Suprapubic skin (tissue), 4 donors: ENCODE measurements at regions not wholly inside any gene's neighbourhood (a gene's known extent, or its start where the extent isn't known, plus 50 kb on each side); places are given as distances from the start of the nearest gene placed in this dataset.

Experiments used
- DNase-seq, 2 donors: peaks; one replicate each; pipeline ENCODE4 v3.0.0-alpha.2; 2019; ENCODE audit warnings: low spot score in 2 of 2
- H3K27ac ChIP-seq: fragments of 200-600 bp; sonication (generic); one replicate; pipeline ENCODE4 v1.5.1; 2019
- H3K27me3 ChIP-seq: fragments of 200-600 bp; sonication (generic); one replicate; pipeline ENCODE4 v1.5.1; 2019
- H3K36me3 ChIP-seq: fragments of 200-600 bp; sonication (generic); one replicate; pipeline ENCODE4 v1.5.1; 2019
- H3K4me1 ChIP-seq: fragments of 200-600 bp; sonication (generic); one replicate; pipeline ENCODE4 v1.5.1; 2019
- H3K4me3 ChIP-seq: fragments of 200-600 bp; sonication (generic); one replicate; pipeline ENCODE4 v1.5.1; 2019; ENCODE audit warnings: mild to moderate bottlenecking
- H3K9me3 ChIP-seq: fragments of 200-600 bp; sonication (generic); one replicate; pipeline ENCODE4 v1.5.1; 2019
- EP300 ChIP-seq: sonication (generic); formaldehyde crosslinking; IDR thresholded peaks from one replicate; pipeline ENCODE4 v1.6.1; 2017; ENCODE audit warnings: antibody characterized with exemption
- POLR2A ChIP-seq, 2 donors: fragments of 450-650 bp; IDR thresholded peaks; one replicate each; pipeline ENCODE4 v1.6.1; 2017; ENCODE audit warnings: antibody characterized with exemption in 2 of 2, mild to moderate bottlenecking in 2 of 2, moderate library complexity in 2 of 2
- POLR2AphosphoS5 ChIP-seq, 3 donors: sonication (generic); formaldehyde crosslinking; IDR thresholded peaks; one replicate each; pipeline ENCODE4 v1.6.1; 2017; ENCODE audit warnings: antibody characterized with exemption in 3 of 3
- WGBS: methylation state at CpG from one replicate; pipeline ENCODE4 v1.1.5; 2018; 5-methylcytosine and 5-hydroxymethylcytosine counted together
- TF ChIP-seq, protein P1 (sequence below), 2 donors: fragments of 200-600 bp in 1 of 2; fragments of 450-650 bp in 1 of 2; sonication (generic) in 1 of 2; IDR thresholded peaks; one replicate each; pipeline ENCODE4 v1.5.1; 2016 to 2019; ENCODE audit warnings: antibody characterized with exemption in 2 of 2, mild to moderate bottlenecking in 1 of 2, moderate library complexity in 1 of 2

DNA sequence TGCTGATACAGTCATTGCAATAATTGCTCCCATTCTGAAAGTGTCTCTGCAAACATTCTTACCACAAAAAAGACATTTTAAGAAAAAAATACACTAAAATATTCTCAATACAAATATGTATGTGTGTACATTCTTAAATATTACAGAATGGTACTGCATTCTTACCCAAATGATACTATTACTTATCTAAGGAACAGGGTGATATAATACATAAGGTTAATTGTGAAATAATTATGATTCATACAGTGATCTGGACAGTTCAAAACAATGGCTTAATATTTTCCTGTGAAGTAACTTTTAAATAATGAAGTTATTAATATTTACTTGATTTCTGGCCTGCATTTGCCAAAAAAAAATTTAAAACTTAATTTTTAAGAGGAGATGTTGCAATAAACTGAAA lies 694.6 kb downstream of the TUSC7 start:
- no peak for TF ChIP-seq POLR2AphosphoS5 (IDR thresholded peaks at IDR 0.05)
- TF ChIP-seq POLR2A (IDR thresholded peaks at IDR 0.05) = no peak
- TF ChIP-seq EP300 = no peak
- TF ChIP-seq, protein P1, sequence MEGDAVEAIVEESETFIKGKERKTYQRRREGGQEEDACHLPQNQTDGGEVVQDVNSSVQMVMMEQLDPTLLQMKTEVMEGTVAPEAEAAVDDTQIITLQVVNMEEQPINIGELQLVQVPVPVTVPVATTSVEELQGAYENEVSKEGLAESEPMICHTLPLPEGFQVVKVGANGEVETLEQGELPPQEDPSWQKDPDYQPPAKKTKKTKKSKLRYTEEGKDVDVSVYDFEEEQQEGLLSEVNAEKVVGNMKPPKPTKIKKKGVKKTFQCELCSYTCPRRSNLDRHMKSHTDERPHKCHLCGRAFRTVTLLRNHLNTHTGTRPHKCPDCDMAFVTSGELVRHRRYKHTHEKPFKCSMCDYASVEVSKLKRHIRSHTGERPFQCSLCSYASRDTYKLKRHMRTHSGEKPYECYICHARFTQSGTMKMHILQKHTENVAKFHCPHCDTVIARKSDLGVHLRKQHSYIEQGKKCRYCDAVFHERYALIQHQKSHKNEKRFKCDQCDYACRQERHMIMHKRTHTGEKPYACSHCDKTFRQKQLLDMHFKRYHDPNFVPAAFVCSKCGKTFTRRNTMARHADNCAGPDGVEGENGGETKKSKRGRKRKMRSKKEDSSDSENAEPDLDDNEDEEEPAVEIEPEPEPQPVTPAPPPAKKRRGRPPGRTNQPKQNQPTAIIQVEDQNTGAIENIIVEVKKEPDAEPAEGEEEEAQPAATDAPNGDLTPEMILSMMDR (IDR thresholded peaks at IDR 0.05) = no peak
- H3K36me3 ChIP-seq = no peaks in the 10 kb centered on the region
- H3K27me3 ChIP-seq = no peaks in the 10 kb centered on the region
- H3K4me3 ChIP-seq = no peak overlapping the region
- no peak for DNase-seq
- H3K9me3 ChIP-seq = no peaks in the 10 kb centered on the region
- no peak overlapping the region for H3K27ac ChIP-seq
- H3K4me1 ChIP-seq = no peaks in the 10 kb centered on the region

DNA sequence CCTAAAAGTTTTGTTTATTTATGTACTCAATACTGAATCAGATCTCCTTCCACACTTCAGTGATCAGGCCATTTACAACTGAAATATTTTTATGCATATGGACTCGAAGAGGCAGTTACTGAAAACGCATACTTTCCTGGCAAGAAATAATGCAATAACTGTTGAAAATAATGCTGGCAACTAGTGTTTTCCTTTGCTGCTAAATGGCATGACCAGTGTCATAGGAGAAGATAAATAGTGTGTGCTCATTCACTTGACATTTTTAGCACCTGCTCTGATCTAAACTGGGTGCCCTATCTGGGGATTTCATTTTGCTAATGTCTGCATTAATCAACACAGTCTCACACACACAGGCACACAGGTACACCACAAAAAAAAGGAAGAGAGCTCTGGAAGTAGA lies 695.2 kb downstream of the TUSC7 start:
- no peak for DNase-seq
- H3K4me1 ChIP-seq = no peaks in the 10 kb centered on the region
- H3K4me3 ChIP-seq = no peak overlapping the region
- H3K27ac ChIP-seq = no peak overlapping the region
- TF ChIP-seq POLR2AphosphoS5 (IDR thresholded peaks at IDR 0.05) (no peak), POLR2A (IDR thresholded peaks at IDR 0.05) (no peak), EP300 (no peak)
- TF ChIP-seq, protein P1 (IDR thresholded peaks at IDR 0.05) = no peak
- no peaks in the 10 kb centered on the region for H3K27me3 ChIP-seq
- no peaks in the 10 kb centered on the region for H3K36me3 ChIP-seq
- 54% methylated on average over 2 of the region's 2 CpGs for WGBS
- no peaks in the 10 kb centered on the region for H3K9me3 ChIP-seq

DNA sequence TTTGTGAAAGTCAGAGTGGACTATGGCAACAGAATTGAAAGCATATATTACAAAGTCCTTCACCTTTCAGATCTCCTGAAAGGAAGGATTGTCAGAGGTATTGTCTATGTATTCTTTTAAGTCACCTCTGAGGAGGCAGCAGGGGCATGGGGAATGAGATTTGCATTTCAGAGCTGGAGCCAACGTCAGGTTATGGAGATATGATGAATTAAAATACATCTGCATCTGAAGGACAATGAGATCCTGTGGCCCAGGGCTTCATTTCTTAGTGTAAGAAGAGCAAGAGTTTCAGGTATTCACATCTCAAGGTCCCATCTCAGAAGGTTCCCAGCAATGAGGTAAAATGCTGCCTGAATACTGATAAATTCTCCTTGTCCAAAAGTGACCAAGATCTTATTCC lies 695.8 kb downstream of the TUSC7 start:
- 32% methylated on average over 1 of the region's 1 CpG for WGBS
- DNase-seq = no peak
- TF ChIP-seq EP300 (no peak), POLR2A (IDR thresholded peaks at IDR 0.05) (no peak), POLR2AphosphoS5 (IDR thresholded peaks at IDR 0.05) (no peak)
- TF ChIP-seq, protein P1 (IDR thresholded peaks at IDR 0.05) = no peak
- H3K4me1 ChIP-seq = no peaks in the 10 kb centered on the region
- no peak overlapping the region for H3K4me3 ChIP-seq
- H3K27ac ChIP-seq = no peak overlapping the region
- H3K9me3 ChIP-seq = no peaks in the 10 kb centered on the region
- H3K36me3 ChIP-seq = no peaks in the 10 kb centered on the region
- H3K27me3 ChIP-seq = no peaks in the 10 kb centered on the region

DNA sequence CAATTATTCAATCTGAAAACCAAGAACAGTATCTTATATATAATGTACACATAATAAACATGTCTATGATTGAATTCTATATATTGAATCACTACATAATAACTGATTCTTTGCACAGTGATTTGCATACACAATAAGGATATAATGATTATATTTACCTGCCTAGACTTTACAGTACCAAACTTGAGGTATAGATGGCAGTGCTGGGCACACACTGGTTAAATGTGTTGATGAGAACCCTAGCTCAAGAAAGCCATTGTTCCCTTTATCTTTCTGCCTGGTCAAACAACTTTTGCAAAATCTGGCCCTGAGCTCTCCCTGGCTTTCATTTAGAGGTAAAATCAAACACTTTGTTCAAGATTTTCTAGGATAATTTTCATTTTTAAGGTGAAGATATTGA lies 697.7 kb downstream of the TUSC7 start:
- Histone ChIP-seq H3K27me3 (no peaks in the 10 kb centered on the region), H3K27ac (no peak overlapping the region), H3K4me1 (no peaks in the 10 kb centered on the region), H3K9me3 (no peaks in the 10 kb centered on the region), H3K4me3 (no peak overlapping the region), H3K36me3 (no peaks in the 10 kb centered on the region)
- DNase-seq = no peak
- TF ChIP-seq, protein P1 (IDR thresholded peaks at IDR 0.05) = no peak
- no peak for TF ChIP-seq EP300

DNA sequence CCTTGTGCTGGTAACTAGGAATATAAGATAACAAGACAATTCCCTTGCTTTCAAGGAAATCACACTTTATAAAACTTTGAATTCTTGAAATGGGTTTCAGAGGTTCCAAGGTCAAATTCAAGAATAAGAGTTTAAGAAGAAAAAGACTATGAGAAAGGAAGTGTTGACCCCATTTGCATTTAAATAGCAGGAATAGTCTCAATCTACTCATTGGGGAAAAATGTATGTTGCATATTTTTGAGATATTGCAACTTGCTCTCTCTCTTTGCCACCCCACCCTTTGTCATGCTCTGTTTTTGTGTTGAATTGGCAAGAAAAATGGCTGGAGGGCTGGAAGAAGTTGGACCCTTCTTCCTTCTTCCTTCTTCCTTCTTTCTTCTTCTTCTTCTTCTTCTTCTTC lies 699.2 kb downstream of the TUSC7 start:
- TF ChIP-seq EP300 (no peak), POLR2A (IDR thresholded peaks at IDR 0.05) (no peak), POLR2AphosphoS5 (IDR thresholded peaks at IDR 0.05) (no peak)
- TF ChIP-seq, protein P1 (IDR thresholded peaks at IDR 0.05) = no peak
- no peaks in the 10 kb centered on the region for H3K27me3 ChIP-seq
- H3K4me1 ChIP-seq = no peaks in the 10 kb centered on the region
- no peaks in the 10 kb centered on the region for H3K9me3 ChIP-seq
- DNase-seq = no peak
- no peaks in the 10 kb centered on the region for H3K36me3 ChIP-seq
- no peak overlapping the region for H3K4me3 ChIP-seq
- H3K27ac ChIP-seq = no peak overlapping the region
